CD14-positive monocyte (primary cell): ENCODE measurements at regions not wholly inside any gene's neighbourhood (a gene's known extent, or its start where the extent isn't known, plus 50 kb on each side); places are given as distances from the start of the nearest gene placed in this dataset.
A peak's percentile ranks its signal among the peaks of the same experiment; 100 is the strongest.

Source experiments
- DNase-seq, 3 donors: peaks; one replicate each; pipeline ENCODE4 v3.0.0-alpha.2; 2011 to 2022
- H2AFZ ChIP-seq: 2 replicates; pipeline ENCODE4 v1.6.0; 2012; ENCODE audit warnings: mild to moderate bottlenecking, low read depth, low read length, inconsistent platforms; ENCODE audit not compliant: insufficient read depth, poor library complexity, severe bottlenecking
- H3K27ac ChIP-seq, 2 donors: 1 replicate in 1 of 2; 2 replicates in 1 of 2; pipeline ENCODE4 v1.5.1; 2012 to 2013; ENCODE audit warnings: low read length in 2 of 2, control low read depth in 1 of 2, inconsistent platforms in 1 of 2, low read depth in 1 of 2, mild to moderate bottlenecking in 1 of 2
- H3K27me3 ChIP-seq, 2 donors: one replicate each; pipeline versions ENCODE4 v1.6.0 to v1.6.1; 2011 to 2013; ENCODE audit warnings: low read length in 2 of 2; ENCODE audit not compliant: control insufficient read depth in 2 of 2, insufficient read depth in 2 of 2
- H3K36me3 ChIP-seq, 2 donors: replicated peaks in 1 of 2; 1 replicate in 1 of 2; 2 replicates in 1 of 2; pipeline versions ENCODE4 v1.5.1 to v1.6.1; 2012 to 2013; ENCODE audit warnings: low read length in 2 of 2, control low read depth in 1 of 2, inconsistent platforms in 1 of 2, mild to moderate bottlenecking in 1 of 2; ENCODE audit not compliant: insufficient read depth in 2 of 2, control insufficient read depth in 1 of 2
- H3K4me1 ChIP-seq, 2 donors: 1 replicate in 1 of 2; 2 replicates in 1 of 2; pipeline versions ENCODE4 v1.5.1 to v1.6.1; 2012 to 2013; ENCODE audit warnings: low read length in 2 of 2, control low read depth in 1 of 2, inconsistent platforms in 1 of 2, mild to moderate bottlenecking in 1 of 2, moderate library complexity in 1 of 2; ENCODE audit not compliant: insufficient read depth in 2 of 2, control insufficient read depth in 1 of 2
- H3K4me2 ChIP-seq: replicated peaks from 2 replicates; pipeline ENCODE3; 2012; ENCODE audit warnings: low read length, moderate library complexity, mild to moderate bottlenecking; ENCODE audit not compliant: poor library complexity, severe bottlenecking; ENCODE audit errors: extremely low read depth
- H3K4me3 ChIP-seq, 3 experiments: fragments of 200-600 bp in 1 of 3; sonication (generic) in 1 of 3; replicated peaks in 1 of 3; 1 replicate in 2 of 3; 2 replicates in 1 of 3; pipeline ENCODE4 v1.5.1; 2011 to 2013; ENCODE audit warnings: low read length in 3 of 3, mild to moderate bottlenecking in 3 of 3, control low read depth in 2 of 3, low read depth in 2 of 3, inconsistent platforms in 1 of 3, moderate library complexity in 1 of 3
- H3K79me2 ChIP-seq: 2 replicates; pipeline ENCODE4 v1.6.0; 2012; ENCODE audit warnings: mild to moderate bottlenecking, control low read depth, inconsistent platforms, low read length, moderate library complexity; ENCODE audit not compliant: insufficient read depth
- H3K9ac ChIP-seq: 2 replicates; pipeline ENCODE4 v1.6.0; 2017; ENCODE audit warnings: low read length, mild to moderate bottlenecking; ENCODE audit not compliant: insufficient read depth, poor library complexity, severe bottlenecking
- H3K9me3 ChIP-seq, 2 donors: replicated peaks in 1 of 2; 1 replicate in 1 of 2; 2 replicates in 1 of 2; pipeline versions ENCODE4 v1.5.1 to v1.6.1; 2012 to 2013; ENCODE audit warnings: low read length in 2 of 2, control low read depth in 1 of 2; ENCODE audit not compliant: control insufficient read depth in 1 of 2, insufficient read depth in 1 of 2
- H4K20me1 ChIP-seq: 2 replicates; pipeline ENCODE4 v1.6.0; 2012; ENCODE audit warnings: mild to moderate bottlenecking, low read length, control low read depth, moderate library complexity; ENCODE audit not compliant: insufficient read depth
- H3K27ac Mint-ChIP-seq, 7 donors: one replicate each; pipeline ENCODE4 v1.8.0; 2020; ENCODE audit warnings: mild to moderate bottlenecking in 7 of 7, mixed read lengths in 7 of 7, moderate library complexity in 6 of 7, inconsistent platforms in 2 of 7
- H3K27me3 Mint-ChIP-seq, 3 donors: one replicate each; pipeline ENCODE4 v1.8.0; 2021 to 2022; ENCODE audit warnings: low read depth in 3 of 3, mild to moderate bottlenecking in 3 of 3, mixed read lengths in 3 of 3, moderate library complexity in 3 of 3, inconsistent platforms in 1 of 3
- H3K36me3 Mint-ChIP-seq, 2 donors: one replicate each; pipeline ENCODE4 v1.8.0; 2020; ENCODE audit warnings: mixed read lengths in 2 of 2, inconsistent platforms in 1 of 2, mild to moderate bottlenecking in 1 of 2
- H3K4me1 Mint-ChIP-seq: one replicate; pipeline ENCODE4 v1.8.0; 2020; ENCODE audit warnings: mild to moderate bottlenecking, mixed read lengths
- H3K4me3 Mint-ChIP-seq, 2 donors: one replicate each; pipeline ENCODE4 v1.8.0; 2020; ENCODE audit warnings: mild to moderate bottlenecking in 2 of 2, mixed read lengths in 2 of 2, moderate library complexity in 1 of 2
- H3K9me3 Mint-ChIP-seq, 7 donors: one replicate each; pipeline ENCODE4 v1.8.0; 2020 to 2022; ENCODE audit warnings: mixed read lengths in 7 of 7, mild to moderate bottlenecking in 6 of 7, moderate library complexity in 6 of 7, inconsistent platforms in 2 of 7
- CTCF ChIP-seq: fragments of 200-600 bp; IDR thresholded peaks from one replicate; pipeline ENCODE4 v1.8.0; 2022; ENCODE audit warnings: antibody characterized with exemption, mild to moderate bottlenecking
- WGBS: methylation state at CpG from one replicate; pipeline ENCODE4 v1.1.5; 2013; ENCODE audit warnings: missing lambda C conversion rate; ENCODE audit not compliant: insufficient coverage; 5-methylcytosine and 5-hydroxymethylcytosine counted together
- intact Hi-C, 2 donors: fragments of 100-400 bp; cut with micrococcal nuclease; formaldehyde crosslinking; loops; one replicate each; pipeline versions ENCODE4 v1.15.0 to v1.15.1; 2023

GRCh38 chr3:193871220-193871485 lies 264.8 kb upstream of the HES1 start:
- Histone ChIP-seq H2AFZ (no peak overlapping the region), H3K4me1 (peaks cover 6 to 27% of the 10 kb centered on the region in 2 donors), H3K9ac (no peak overlapping the region), H3K9me3 (no peaks in the 10 kb centered on the region), H4K20me1 (no peaks in the 10 kb centered on the region), H3K36me3 (no peaks in the 10 kb centered on the region), H3K4me2 (no peak overlapping the region), H3K27ac (no peak overlapping the region), H3K4me3 (no peak overlapping the region), H3K27me3 (peaks cover 0 to 9% of the 10 kb centered on the region in 2 donors), H3K79me2 (no peaks in the 10 kb centered on the region)
- DNase-seq, result no peak
- Mint-ChIP-seq H3K36me3 (peaks cover 0 to 6% of the 10 kb centered on the region in 2 donors), H3K27me3 (peaks cover 16 to 26% (median 26%) of the 10 kb centered on the region in 3 donors), H3K4me1 (peaks cover 34% of the 10 kb centered on the region), H3K27ac (peak overlapping the region in 1 of 7 donors; percentile 51), H3K9me3 (peaks cover 0 to 3% (median 0%) of the 10 kb centered on the region in 7 donors), H3K4me3 (no peak overlapping the region)
- intact Hi-C loops, result no loop called here
- 39% methylated on average over 2 of the region's 3 CpGs for WGBS
- no peak for TF ChIP-seq CTCF

- Mint-ChIP-seq H3K9me3 (peaks cover 0 to 3% (median 0%) of the 10 kb centered on the region in 7 donors), H3K27ac (no peak overlapping the region), H3K4me3 (no peak overlapping the region), H3K36me3 (peaks cover 0 to 6% of the 10 kb centered on the region in 2 donors), H3K27me3 (peaks cover 16 to 27% (median 24%) of the 10 kb centered on the region in 3 donors), H3K4me1 (peaks cover 34% of the 10 kb centered on the region)
- Histone ChIP-seq H3K4me1 (peaks cover 6 to 27% of the 10 kb centered on the region in 2 donors), H3K27ac (no peak overlapping the region), H3K27me3 (peaks cover 0 to 9% of the 10 kb centered on the region in 2 donors), H4K20me1 (no peaks in the 10 kb centered on the region), H3K79me2 (no peaks in the 10 kb centered on the region), H3K4me3 (no peak overlapping the region), H3K36me3 (no peaks in the 10 kb centered on the region), H3K9ac (no peak overlapping the region), H2AFZ (no peak overlapping the region), H3K9me3 (no peaks in the 10 kb centered on the region), H3K4me2 (no peak overlapping the region)
- TF ChIP-seq CTCF, result no peak
- no peak for DNase-seq
- 17% methylated on average over 2 of the region's 2 CpGs for WGBS
- intact Hi-C loops, result no loop called here
Observed at GRCh38 chr3:193872265-193872753, 263.6 kb upstream of the HES1 start.
